Heart left ventricle (tissue), 13 donors: ENCODE measurements at regions not wholly inside any gene's neighbourhood (a gene's known extent, or its start where the extent isn't known, plus 50 kb on each side); places are given as distances from the start of the nearest gene placed in this dataset.

Experiments
- CTCF ChIP-seq, 12 donors: fragments of 200-600 bp; sonication (generic) in 4 of 12; IDR thresholded peaks; one replicate each; pipeline versions ENCODE4 v1.5.0 to v1.8.0; 2018 to 2022; ENCODE audit warnings: antibody characterized with exemption in 12 of 12, mild to moderate bottlenecking in 5 of 12
- POLR2A ChIP-seq, 2 donors: fragments of 450-650 bp; IDR thresholded peaks; one replicate each; pipeline ENCODE4 v1.6.1; 2017; ENCODE audit warnings: antibody characterized with exemption in 2 of 2, mild to moderate bottlenecking in 2 of 2, moderate library complexity in 2 of 2
- donor health status: ischemic (EF 13 %, LVEDD 7.1; RV severe dilation, severe dysfunction).
- donor health status: DM: no; HTN: yes; CAD: no.
- donor health status: DM: no; HTN: no; CAD: no.
- donor health status: ischemic (EF 25% LVEDD 6.9; RV normal size, moderate dysfunction).
- donor health status: ischemic (EF 25% LVEDD 5.7; RV mildly dilated, moderate dysfunction).
- donor health status: ischemic (EF 35%, LVEDD 5.7; RV mildly dilated, moderate dysfunction).
- donor health status: nonischemic (EF 11% LVEDD 7.7; RV severe dilation, severe dysfunction).
- donor health status: DM: yes; HTN: yes; CAD: no.
- donor health status: PGD.
- donor health status: ischemic (EF 29% LVEDD 5.4; RV normal size, mild dysfunction).
- donor health status: nonischemic (EF 23%, LVEDD 6.1; RV moderate dilation, normal function).

GRCh38 chr18:45157576-45157975, 457.7 kb upstream of the SLC14A2 start:
- TF ChIP-seq CTCF (IDR thresholded peaks at IDR 0.05) (no peak), POLR2A (IDR thresholded peaks at IDR 0.05) (no peak)
